T47D (cell line): ENCODE measurements at regions not wholly inside any gene's neighbourhood (a gene's known extent, or its start where the extent isn't known, plus 50 kb on each side); places are given as distances from the start of the nearest gene placed in this dataset.

Experiments used
- DNase-seq, 2 experiments: peaks; one replicate each; pipeline versions ENCODE4 v3.0.0 to v3.0.0-alpha.2; 2011 to 2012; ENCODE audit warnings: low read depth in 1 of 2, low spot score in 1 of 2
- JUND ChIP-seq: IDR thresholded peaks from 2 replicates; pipeline ENCODE4 v1.6.1; 2012; ENCODE audit warnings: low read depth
- in situ Hi-C: cut with HindIII; loops from 2 replicates; pipeline ENCODE4 v1.10.0; 2016; ENCODE audit warnings: low sequenced_read_pairs, low pct_unique_long_range_greater_than_20kb

- DNase-seq: no peak
- in situ Hi-C loops: no loop called here
Observed at GRCh38 chrX:13934731-13935130, 95.0 kb downstream of the GEMIN8 start.

GRCh38 chrX:13933851-13934250, 95.8 kb downstream of the GEMIN8 start:
- no peak for TF ChIP-seq JUND
- DNase-seq: no peak
- in situ Hi-C loops: no loop called here

More at GRCh38 chrX:13934731-13935130, 95.0 kb downstream of the GEMIN8 start:
- no peak for TF ChIP-seq JUND

- TF ChIP-seq JUND: no peak
- in situ Hi-C loops: no loop called here
Observed at GRCh38 chrX:13933352-13933751, 96.3 kb downstream of the GEMIN8 start.

GRCh38 chrX:13932416-13932815, 97.3 kb downstream of the GEMIN8 start:
- DNase-seq: no peak

More at GRCh38 chrX:13933352-13933751, 96.3 kb downstream of the GEMIN8 start:
- peak in 1 of 2 experiments; percentile 36 for DNase-seq

GRCh38 chrX:13927175-13927574, 102.5 kb downstream of the GEMIN8 start:
- in situ Hi-C loops: no loop called here
- no peak for TF ChIP-seq JUND
- no peak for DNase-seq

More at GRCh38 chrX:13932416-13932815, 97.3 kb downstream of the GEMIN8 start:
- no peak for TF ChIP-seq JUND
- in situ Hi-C loops: no loop called here

GRCh38 chrX:13923845-13924244, 105.8 kb downstream of the GEMIN8 start:
- no peak for TF ChIP-seq JUND
- peak in 1 of 2 experiments; percentile 75 for DNase-seq
- in situ Hi-C loops: no loop called here

GRCh38 chrX:13923289-13923688, 106.4 kb upstream of the GPM6B start:
- in situ Hi-C loops: no loop called here
- no peak for TF ChIP-seq JUND

GRCh38 chrX:13917507-13917906, 100.6 kb upstream of the GPM6B start:
- TF ChIP-seq JUND: no peak
- in situ Hi-C loops: no loop called here

More at GRCh38 chrX:13923289-13923688, 106.4 kb upstream of the GPM6B start:
- DNase-seq: no peak

GRCh38 chrX:13911586-13911985, 94.7 kb upstream of the GPM6B start:
- TF ChIP-seq JUND: no peak
- in situ Hi-C loops: no loop called here

More at GRCh38 chrX:13917507-13917906, 100.6 kb upstream of the GPM6B start:
- DNase-seq: no peak

GRCh38 chrX:13906093-13906492, 89.2 kb upstream of the GPM6B start:
- DNase-seq: no peak
- TF ChIP-seq JUND: no peak
- in situ Hi-C loops: no loop called here

More at GRCh38 chrX:13911586-13911985, 94.7 kb upstream of the GPM6B start:
- DNase-seq: no peak

- in situ Hi-C loops: no loop called here
- no peak for DNase-seq
- no peak for TF ChIP-seq JUND
Observed at GRCh38 chrX:13903405-13903804, 86.5 kb upstream of the GPM6B start.

- in situ Hi-C loops: no loop called here
- DNase-seq: no peak
- TF ChIP-seq JUND: no peak
Observed at GRCh38 chrX:13902406-13902805, 85.5 kb upstream of the GPM6B start.

- no peak for TF ChIP-seq JUND
- no peak for DNase-seq
- in situ Hi-C loops: no loop called here
Observed at GRCh38 chrX:13901354-13901753, 84.5 kb upstream of the GPM6B start.

GRCh38 chrX:13900351-13900750, 83.5 kb upstream of the GPM6B start:
- no peak for DNase-seq

GRCh38 chrX:13899607-13900006, 82.7 kb upstream of the GPM6B start:
- no peak for TF ChIP-seq JUND
- in situ Hi-C loops: no loop called here
- DNase-seq: peak in 1 of 2 experiments; percentile 71

More at GRCh38 chrX:13900351-13900750, 83.5 kb upstream of the GPM6B start:
- in situ Hi-C loops: no loop called here
- no peak for TF ChIP-seq JUND
